Endothelial cell of umbilical vein (primary cell): ENCODE measurements at regions not wholly inside any gene's neighbourhood (a gene's known extent, or its start where the extent isn't known, plus 50 kb on each side); places are given as distances from the start of the nearest gene placed in this dataset.

ENCODE experiments used
- CTCF ChIP-seq, 2 donors: IDR thresholded peaks; 1 replicate in 1 of 2; 2 replicates in 1 of 2; pipeline ENCODE4 v1.5.1; 2011; ENCODE audit warnings: low read length in 2 of 2, mild to moderate bottlenecking in 2 of 2, moderate library complexity in 2 of 2, control low read depth in 1 of 2, inconsistent platforms in 1 of 2, low read depth in 1 of 2; ENCODE audit not compliant: insufficient read depth in 1 of 2; ENCODE audit errors: extremely low read depth in 1 of 2
- EZH2 ChIP-seq: IDR thresholded peaks from 2 replicates; pipeline ENCODE4 v1.6.1; 2012; ENCODE audit warnings: borderline replicate concordance, low read depth, mild to moderate bottlenecking, moderate library complexity, low read length, inconsistent platforms; ENCODE audit not compliant: severe bottlenecking
- JUN ChIP-seq: IDR thresholded peaks from 2 replicates; pipeline ENCODE4 v1.6.1; 2011; ENCODE audit warnings: borderline replicate concordance, low read depth; ENCODE audit not compliant: insufficient read length, insufficient read depth
- MAX ChIP-seq: IDR thresholded peaks from 2 replicates; pipeline ENCODE4 v1.6.1; 2011; ENCODE audit not compliant: insufficient read depth, insufficient read length
- POLR2A ChIP-seq: IDR thresholded peaks from 2 replicates; pipeline ENCODE4 v1.6.1; 2012; ENCODE audit warnings: low read depth, mild to moderate bottlenecking, control low read depth, low read length
- POLR2AphosphoS5 ChIP-seq: IDR thresholded peaks from 2 replicates; pipeline ENCODE4 v1.6.1; 2012; ENCODE audit warnings: low read depth, mild to moderate bottlenecking, control low read depth, low read length, moderate library complexity; ENCODE audit not compliant: insufficient read depth

- TF ChIP-seq CTCF (IDR thresholded peaks at IDR 0.05; ENCODE audit: extremely low read depth in 1 of 2, insufficient read depth in 1 of 2, low read depth in 1 of 2, low read length in 2 of 2) (no peak), POLR2AphosphoS5 (no peak), POLR2A (no peak), EZH2 (no peak), JUN (no peak), MAX (no peak)
Measured at GRCh38 chr3:13200465-13200864, 127.2 kb upstream of the IQSEC1 start.
